GM18505 (cell line): ENCODE measurements at regions not wholly inside any gene's neighbourhood (a gene's known extent, or its start where the extent isn't known, plus 50 kb on each side); places are given as distances from the start of the nearest gene placed in this dataset.

Experiments used
- ATAC-seq: cut with Tn5 transposase; IDR thresholded peaks from one replicate; pipeline ENCODE4 v1.9.1; 2021; ENCODE audit not compliant: unreplicated experiment
- POLR2A ChIP-seq: IDR thresholded peaks from 4 replicates; pipeline ENCODE4 v1.6.1; 2011; ENCODE audit warnings: borderline replicate concordance; ENCODE audit not compliant: insufficient read depth, insufficient read length; ENCODE audit errors: extremely low read depth

DNA sequence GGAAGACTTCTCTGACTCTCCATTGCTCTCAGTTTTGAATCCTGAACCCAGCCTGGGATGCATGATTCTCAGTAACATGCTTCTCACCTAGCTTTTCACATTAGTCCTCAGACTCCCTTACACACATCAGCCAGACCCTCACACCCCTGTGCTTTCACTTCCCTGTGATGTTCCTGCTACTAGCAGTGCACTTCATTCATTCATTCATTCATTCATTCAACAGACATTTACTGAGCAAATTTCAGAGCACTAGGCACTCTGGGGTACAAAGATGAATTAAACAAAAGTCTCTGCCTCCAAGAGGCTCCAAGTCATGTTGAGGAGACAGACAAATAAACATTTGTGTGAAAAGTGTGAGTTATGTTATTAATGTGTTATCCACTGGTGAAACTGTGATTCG, 145.2 kb downstream of the RXFP2 start:
- ATAC-seq, result no peak
- TF ChIP-seq POLR2A, result no peak

DNA sequence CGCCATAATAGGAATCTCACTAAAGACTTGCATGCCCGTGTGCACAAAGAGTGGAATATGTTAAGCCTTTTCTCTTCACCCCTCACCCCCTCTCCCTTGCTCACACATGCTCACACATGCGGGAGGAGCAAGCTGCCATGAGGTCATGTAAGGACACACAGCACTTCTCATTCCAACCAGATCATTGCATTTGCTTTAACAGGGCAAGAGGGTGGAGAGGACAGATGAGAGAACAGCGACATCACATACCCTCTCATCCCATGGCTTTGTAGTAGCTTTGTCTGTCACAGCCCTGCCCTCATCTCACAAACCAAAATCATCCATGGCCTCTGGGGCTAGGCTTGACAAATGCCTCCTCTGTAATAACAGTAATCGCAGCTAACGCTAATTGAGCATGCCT, 145.6 kb upstream of the FRY start:
- no peak for TF ChIP-seq POLR2A
- ATAC-seq, result no peak

DNA sequence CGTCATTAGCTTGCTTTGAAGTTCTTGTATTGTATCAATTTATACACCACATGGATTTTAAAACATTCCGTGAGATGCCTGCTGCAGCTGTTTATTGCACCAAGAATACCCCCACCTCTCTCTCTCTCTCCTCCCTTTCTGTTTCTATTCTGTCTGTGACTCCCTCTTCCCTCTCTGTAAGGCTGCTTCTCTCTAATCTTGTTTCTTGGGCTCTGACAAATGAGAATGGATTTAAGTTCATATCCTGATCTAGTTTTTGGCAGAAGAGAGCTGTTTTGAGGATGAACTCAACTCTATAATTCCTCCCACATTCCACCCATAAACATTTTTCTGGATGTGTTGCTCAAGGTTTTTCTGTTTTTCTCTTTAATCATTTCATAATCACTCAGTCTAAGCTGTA, 144.3 kb upstream of the FRY start:
- no peak for TF ChIP-seq POLR2A
- no peak for ATAC-seq

DNA sequence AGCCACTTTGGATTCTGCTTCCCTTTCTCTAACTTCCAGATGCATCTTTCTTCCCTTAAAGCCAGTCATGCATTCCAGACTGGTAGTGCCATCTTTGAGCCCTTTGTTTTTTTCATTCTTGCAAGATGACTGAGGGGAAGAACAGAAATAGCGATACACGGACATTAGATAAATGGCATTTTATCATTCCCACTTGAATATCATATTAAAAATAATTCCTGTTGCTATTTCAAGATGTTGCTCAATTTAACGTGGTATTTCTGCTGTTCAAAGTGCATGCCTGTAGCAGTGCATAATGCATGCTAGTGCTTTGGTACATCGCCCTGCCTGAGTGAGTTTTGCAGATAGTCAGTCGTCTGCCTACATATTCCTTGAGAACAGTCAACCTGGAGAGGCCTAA, 140.6 kb upstream of the FRY start:
- no peak for ATAC-seq
- TF ChIP-seq POLR2A, result no peak

DNA sequence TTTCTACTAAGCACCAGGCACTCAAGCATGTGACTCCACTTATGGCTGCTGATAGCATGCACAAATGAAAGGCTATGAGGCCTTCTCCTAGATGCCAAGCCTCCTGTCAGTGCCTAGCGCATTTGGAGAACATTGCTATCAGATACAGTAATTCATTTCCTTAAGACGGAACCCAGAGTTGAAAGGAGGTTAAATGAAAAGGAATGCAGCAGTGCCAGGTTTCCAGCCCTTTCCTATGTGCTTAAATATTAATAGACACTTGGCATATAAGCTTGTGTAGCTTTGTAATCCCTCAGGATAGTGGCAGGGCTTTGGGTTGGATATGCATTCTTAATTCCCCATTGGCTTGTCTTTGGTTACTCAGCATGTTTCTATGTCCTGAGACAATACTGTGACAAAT, 140.1 kb upstream of the FRY start:
- ATAC-seq, result no peak
- no peak for TF ChIP-seq POLR2A

DNA sequence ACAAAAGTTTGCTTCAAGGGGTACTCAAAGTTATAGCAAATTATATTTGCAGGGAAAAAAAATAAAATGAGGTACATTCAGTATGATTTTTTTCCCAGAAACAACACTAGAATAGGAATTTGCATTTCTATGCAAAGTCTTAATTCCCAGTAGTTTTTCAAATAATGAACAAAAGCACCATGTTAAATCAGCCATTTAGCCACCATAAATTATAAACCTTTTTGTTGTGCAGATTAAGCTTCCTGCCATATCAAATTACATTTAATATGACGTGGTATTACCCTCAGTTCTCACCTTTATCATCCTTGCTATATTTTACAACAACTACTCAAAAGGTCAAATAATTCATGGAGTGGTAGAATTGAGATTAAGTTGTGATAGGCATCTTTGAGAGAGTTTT, 136.6 kb upstream of the FRY start:
- no peak for TF ChIP-seq POLR2A
- no peak for ATAC-seq

DNA sequence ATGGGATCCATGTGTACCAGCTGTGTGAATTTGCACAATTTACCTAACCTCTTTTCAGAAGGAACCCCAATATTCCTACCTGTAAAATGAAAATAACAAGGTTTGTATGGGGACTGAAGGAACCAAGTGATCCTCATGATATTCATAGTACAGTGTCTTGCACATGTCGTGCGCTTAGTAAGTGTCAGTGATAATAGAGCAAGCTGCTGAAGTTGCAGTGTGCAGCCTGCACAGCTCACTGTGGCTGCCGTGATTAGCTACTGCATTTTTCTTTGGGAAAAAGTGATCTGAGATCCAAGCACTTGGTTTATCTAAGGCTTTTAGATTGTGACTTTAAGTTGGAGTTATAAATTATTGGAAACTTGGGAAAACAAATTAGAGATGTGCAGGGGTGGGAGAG, 135.9 kb upstream of the FRY start:
- no peak for ATAC-seq
- TF ChIP-seq POLR2A, result no peak

DNA sequence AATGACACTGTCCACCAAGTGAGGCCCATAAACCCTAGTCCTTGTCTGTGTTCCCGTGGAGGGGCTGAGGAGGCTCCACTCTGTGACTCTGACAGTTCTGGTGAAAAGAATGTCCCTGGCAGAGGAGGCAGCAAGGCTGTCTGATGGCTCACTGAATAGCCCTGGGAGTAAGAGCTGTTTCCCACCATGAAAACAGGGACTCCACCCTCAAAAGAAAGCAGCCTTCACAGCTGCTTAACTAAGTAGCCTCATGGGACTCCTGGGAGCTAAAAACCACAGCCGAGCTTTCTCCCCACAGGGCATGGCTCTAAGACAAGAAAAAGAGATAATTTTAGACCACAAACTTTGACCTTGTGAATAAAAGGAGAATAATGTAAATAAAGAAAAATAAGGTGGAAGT, 135.1 kb upstream of the FRY start:
- peak; percentile 58 for ATAC-seq
- no peak for TF ChIP-seq POLR2A

DNA sequence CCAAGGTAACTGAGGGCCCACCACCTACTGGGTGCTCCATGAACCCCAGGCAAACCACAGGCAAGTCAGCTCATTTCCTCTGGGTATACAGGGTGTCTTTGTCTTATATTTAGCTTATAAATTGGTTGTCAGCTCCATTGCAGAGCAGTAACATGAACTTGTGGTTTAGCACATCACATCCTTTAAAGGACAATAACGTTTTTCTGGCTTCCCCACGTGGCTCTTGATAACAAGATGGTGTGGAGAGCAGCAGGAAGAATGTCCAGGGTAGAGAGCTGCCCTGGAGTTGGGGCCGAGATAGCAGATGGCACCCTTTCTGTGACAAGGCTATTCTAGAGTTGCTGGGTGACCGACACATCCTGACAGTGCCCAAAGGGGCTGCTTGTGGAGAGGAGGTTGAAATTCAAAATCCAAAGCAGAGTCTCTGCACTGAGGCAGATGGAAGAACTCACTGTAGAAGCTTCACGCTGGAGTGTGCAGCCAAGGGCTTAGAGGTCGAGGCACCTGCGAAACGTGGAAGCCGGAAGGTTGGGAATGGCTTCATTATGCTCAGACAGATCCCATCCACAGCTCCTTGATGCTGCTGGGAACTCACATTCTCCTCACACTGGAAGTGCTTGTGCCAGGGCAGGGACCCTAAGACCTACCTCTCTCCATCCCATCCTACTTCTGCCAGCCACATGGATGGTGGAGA, 133.0 kb upstream of the FRY start:
- no peak for TF ChIP-seq POLR2A
- ATAC-seq, result no peak

DNA sequence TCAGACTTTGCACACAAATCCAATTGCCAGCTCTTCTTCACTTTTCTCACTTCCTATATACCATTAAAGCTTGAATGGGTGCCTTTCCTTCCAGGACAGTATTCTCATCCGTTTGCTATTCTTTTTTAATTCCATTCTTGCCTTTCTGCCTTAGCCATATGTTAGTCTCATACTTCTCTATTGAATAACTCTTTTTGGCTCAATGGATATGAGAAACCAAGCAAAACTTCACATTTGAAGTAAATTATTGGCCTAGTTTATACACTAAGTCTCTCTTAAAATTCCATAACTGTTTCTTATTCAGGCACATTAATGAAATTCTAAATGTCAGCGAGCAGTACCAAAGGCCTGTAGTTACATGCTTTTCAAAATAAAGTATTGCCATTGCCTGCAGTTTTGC, 129.6 kb upstream of the FRY start:
- no peak for TF ChIP-seq POLR2A
- ATAC-seq, result no peak

DNA sequence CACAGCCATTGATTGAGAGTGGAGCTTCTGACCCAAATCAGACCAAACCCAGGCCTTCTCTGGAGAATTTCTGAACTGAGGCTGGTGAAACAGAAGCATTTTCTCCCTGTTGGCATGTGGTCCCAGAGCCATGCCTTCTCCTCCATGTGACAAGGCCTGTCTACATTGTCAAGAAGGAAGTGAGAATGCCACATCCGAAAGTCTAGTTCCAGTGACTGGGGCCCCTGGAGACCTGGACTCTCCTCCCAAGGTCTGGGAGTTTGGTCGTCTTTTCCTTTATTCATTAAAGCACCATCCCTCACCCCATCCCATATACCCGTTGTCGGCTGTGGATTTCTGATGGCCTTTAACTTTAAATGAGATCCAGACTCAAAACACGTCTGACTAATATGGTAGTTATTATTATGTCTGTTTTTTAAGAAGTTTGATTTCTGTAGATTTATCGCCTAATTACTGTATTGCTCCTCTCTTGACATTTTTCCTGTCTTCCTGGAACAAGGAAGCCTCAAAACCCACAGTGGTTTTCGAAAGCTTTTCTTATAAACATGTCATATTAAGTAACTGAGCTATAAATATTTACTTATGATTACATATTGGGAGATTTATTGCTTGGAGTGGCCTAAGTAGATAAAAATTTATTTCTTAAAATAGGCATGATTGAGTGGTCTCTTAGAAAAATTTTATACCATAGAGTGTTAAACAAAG, 128.3 kb upstream of the FRY start:
- no peak for ATAC-seq
- no peak for TF ChIP-seq POLR2A

DNA sequence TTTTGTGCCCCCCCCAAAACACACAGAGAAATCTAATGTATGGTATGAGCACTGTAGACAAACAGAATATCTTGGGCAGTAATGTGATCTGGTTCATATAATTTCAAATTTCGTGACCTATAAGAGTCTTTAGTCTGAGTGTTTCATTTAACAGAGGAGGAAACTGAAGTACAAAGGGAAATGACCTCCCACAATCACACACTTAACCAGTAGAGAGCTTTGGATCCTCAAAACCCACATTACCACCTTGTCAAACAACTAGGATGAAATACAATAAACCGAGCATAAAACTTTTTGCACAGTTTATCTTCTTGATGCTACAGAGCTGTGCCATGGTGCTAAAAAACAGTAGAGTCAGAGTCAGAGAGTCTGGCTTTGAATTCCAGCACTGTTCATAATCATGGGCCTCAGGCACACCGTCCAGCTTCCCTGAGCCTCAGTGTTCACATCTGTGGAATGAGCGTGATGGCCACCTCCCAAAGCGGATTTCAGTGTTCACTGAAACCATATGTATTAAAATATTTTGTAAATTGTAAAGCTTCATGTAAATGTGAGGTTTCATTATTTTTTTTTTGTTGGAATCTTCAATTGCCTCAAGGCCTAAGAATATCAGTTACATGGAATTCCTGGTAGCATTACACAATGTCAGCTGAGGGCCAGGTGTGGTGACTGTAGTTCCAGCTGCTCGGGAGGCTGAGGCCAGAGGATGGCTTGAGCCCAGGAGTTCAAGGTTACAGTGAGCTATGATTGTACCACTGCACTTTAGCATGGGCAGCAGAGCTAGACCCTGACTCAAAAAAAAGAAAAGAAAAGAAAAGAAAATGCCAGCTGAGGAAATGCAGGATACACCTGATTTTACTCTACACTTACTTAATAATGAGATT, 126.4 kb upstream of the FRY start:
- TF ChIP-seq POLR2A, result no peak
- ATAC-seq, result no peak

DNA sequence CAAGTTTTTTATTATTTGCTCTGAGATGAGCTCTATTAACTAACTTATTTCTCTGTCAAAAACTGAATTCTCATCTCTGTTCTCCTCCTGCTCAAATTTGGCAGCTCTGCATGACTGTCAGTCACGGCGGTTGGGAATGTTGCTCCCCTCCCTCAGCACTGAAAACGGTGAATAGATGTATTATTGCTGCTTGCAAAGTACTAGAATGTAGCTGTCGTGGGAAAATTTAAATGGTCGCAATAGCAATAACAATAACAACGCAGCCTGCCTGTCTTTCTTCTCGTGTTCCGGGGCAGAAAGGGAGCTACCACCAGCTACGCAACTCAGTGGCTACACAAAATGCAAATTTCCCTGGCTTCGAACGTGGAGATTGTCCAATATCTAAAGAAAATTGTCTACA, 125.6 kb upstream of the FRY start:
- ATAC-seq, result no peak
- TF ChIP-seq POLR2A, result no peak
